GM19467 (cell line): ENCODE measurements at regions not wholly inside any gene's neighbourhood (a gene's known extent, or its start where the extent isn't known, plus 50 kb on each side); places are given as distances from the start of the nearest gene placed in this dataset.

Experiments
- ATAC-seq: cut with Tn5 transposase; IDR thresholded peaks from one replicate; pipeline ENCODE4 v1.9.1; 2021; ENCODE audit warnings: mild to moderate bottlenecking, moderate library complexity; ENCODE audit not compliant: unreplicated experiment

- ATAC-seq = no peak
These were observed 283.2 kb upstream of the CLINT1 start for GRCh38 chr5:158142156-158142555.

- ATAC-seq = no peak
These were observed 281.3 kb upstream of the CLINT1 start for GRCh38 chr5:158140120-158140731.

- ATAC-seq = no peak
These were observed 280.2 kb upstream of the CLINT1 start for GRCh38 chr5:158139161-158139560.

GRCh38 chr5:158135682-158136179 is 276.8 kb upstream of the CLINT1 start:
- no peak for ATAC-seq

- ATAC-seq = no peak
These were observed 274.4 kb upstream of the CLINT1 start for GRCh38 chr5:158133369-158133768.

DNA sequence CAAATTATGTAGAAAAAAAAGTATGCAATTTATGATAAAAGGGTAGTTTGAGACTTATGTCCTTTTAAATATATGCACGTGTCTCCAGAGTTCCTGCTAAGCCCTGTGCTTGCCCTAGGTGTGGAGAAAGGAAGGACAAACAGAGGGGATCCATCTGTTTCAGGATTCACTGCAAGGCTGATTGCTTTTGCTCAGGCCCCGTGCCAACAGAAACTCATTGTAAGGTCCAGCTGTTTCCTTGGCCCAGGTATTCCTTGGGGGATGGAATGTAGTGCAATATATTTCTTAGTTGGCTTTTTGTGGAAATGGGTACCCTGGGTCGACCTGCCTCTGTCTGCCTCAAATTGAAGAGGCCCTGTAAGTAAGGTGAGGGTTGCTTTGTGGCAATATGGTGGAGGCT is 268.6 kb upstream of the CLINT1 start:
- ATAC-seq = no peak

DNA sequence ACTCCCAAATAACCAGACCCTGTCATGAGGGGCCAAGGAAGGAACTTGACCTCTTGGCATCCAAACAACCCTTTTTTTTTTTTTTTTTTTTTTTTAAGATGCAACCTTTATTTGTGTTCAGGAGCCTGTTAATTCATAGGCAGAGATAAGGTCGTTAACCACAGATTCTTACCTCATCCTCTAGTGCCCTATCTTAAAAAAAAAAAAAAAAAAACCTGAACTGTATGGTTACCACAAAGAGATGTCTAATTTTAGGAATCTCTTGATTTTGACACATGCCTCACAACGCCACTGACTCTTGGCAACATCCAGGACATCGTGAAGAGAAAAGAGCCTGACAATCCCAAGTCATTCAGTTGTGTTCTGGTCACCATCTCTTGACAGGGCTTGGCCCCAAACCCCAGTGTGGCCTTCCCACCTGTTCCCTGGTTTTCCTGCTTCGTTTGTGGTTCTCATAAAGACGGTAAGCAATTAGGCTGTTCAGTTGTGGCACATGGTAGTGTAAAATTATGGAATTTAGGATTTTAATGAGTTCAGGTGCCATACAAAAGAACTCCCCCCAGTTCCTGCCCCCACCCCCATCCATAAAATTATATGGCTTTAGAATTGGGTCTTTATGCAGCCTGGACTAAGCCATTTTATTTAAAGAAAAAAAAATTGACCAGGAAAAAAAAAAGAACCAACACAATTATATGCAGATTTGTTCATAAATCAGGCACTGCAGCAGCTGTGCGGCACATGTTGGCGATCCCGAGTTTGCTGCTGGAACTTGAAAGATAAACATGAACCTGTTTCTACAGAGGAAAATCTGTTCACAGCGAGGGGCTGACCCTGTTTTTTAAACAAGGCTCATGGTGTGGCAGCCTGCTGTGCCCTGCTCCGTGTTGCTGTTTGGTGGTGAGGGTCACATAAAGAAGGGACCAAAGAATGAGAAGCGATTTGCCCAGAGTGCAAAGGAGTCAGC is 267.8 kb upstream of the CLINT1 start:
- ATAC-seq = no peak

DNA sequence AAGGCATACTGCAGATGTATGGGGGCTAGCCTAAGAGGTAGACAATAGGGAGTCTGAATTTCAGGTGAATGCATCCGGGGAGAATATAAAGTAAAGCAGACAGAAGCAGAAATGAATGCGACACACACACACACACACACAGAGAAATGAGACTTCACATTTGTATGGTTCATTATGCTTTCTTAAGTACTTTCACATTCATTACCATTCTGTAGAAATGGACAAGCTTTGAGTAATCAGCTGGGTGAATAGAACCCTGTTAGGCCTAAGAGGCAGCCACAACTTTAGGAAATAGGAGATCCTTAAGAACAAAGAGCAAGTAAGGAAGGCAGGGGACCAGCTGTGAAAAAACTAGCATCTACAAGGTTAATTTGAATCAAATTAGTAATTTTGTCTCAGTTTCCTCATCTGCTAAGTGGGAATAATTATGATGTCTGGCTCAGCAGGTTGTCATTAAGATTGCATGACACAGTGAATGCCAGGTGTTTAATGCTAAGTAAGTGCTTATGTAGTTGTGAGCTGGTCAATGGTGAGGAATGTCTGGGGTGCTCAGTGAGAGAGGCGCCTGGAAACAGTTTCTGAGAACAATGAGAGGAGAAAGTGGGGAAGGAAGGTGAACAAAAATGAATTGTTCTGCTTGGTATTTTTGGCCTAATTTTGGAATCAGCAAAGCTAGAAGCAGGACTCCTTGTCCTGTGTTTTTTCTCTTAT is 265.8 kb upstream of the CLINT1 start:
- no peak for ATAC-seq

DNA sequence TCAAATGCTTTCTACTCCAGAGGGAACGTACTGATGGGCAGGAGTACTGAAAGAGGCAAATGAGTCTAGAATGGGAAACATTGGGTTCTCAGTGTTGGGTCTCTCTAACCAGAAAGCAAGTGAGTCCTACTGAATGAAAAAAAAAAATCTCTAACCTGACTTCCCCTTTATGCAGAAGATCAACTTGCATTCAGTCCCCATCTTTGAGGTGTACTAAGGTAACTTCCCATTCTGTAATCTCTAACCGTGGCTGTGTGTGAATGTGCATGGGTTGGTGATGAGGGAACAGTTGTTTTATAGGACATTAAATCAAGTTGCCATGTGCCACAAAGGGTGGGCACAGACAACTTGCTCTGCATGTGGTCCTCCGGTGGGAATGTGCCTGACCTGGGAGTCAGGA is 264.6 kb upstream of the CLINT1 start:
- ATAC-seq = no peak

- ATAC-seq = no peak
These were observed 262.7 kb upstream of the CLINT1 start for GRCh38 chr5:158121678-158122077.

- ATAC-seq = no peak
These were observed 261.8 kb upstream of the CLINT1 start for GRCh38 chr5:158120760-158121159.

- no peak for ATAC-seq
These were observed 261.2 kb upstream of the CLINT1 start for GRCh38 chr5:158119961-158120723.

DNA sequence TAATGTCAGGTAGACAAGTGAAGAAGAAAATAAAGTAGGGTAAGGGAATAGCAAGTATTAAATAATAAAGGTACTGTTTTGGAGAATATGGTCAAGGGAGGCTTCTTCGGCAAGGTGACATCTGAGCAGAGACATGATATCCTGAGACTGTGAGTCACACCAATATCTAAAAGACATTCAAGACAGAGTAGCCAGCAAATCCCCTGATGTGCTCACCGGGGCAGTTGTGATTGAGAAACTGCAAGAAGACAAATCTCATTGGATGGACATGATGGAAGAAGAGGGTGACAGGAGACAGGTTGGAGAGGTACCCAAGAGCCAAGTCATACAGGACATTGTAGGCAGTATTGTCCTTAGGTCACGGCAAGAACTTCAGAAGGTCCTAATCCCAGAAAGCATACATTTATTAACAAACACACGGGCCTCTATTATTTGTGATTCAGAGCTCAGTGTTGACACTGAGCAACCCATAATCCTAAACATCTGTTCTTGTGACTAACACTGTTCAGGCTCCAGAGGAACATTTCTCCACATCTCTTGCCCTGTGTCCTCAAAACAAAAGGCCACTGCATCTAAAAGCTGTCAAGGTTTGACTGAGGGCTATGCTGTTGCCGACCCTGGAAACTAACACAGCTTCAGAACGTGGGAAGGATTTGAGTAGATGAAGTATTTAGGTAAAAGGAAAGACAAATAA is 258.7 kb upstream of the CLINT1 start:
- ATAC-seq = no peak

GRCh38 chr5:158116965-158117364 is 258.0 kb upstream of the CLINT1 start:
- ATAC-seq = no peak

- ATAC-seq = no peak
These were observed 256.5 kb upstream of the CLINT1 start for GRCh38 chr5:158115468-158115867.

GRCh38 chr5:158108177-158108576 is 249.2 kb upstream of the CLINT1 start:
- no peak for ATAC-seq

GRCh38 chr5:158100373-158100888 is 241.5 kb upstream of the CLINT1 start:
- ATAC-seq = no peak

GRCh38 chr5:158099571-158100105 is 240.7 kb upstream of the CLINT1 start:
- ATAC-seq = no peak

DNA sequence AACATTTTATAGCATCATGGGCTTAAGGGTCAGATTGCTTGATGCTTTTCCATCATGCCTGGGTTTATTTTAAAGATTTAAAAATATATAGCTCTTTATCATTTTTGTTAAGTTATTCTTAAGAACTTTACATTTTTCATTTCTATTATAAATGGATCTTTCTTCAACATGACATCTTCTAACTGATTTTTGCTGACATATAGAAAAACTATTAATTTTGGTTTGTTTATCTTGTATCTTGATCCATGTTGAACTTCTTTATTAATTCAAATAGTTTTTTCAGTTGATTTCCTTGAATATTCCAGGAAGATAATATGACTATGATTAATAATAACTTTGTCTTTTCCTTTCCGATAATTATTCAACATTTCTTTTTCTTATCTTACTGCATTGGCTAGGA is 237.9 kb upstream of the CLINT1 start:
- no peak for ATAC-seq

DNA sequence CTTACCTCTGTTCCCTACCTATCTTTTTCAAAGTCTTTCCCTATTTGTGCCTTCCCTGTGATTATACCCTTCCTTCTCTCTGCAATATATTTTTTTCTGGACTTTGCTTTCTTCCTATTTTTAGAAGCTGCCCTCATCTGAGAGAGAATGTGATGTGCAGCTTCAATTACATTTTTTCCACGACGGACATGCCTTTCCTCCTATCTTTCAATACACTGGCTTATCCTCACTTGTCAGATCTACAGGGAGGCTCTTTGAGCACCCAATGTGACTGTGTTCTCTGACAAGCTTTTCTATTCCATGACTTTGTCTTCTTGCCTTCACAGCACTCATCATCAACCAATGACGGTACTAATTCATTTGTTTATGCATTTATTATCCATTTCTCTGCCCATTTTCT is 227.9 kb upstream of the CLINT1 start:
- no peak for ATAC-seq
